H9 (cell line): ENCODE measurements at regions not wholly inside any gene's neighbourhood (a gene's known extent, or its start where the extent isn't known, plus 50 kb on each side); places are given as distances from the start of the nearest gene placed in this dataset.

Source experiments
- DNase-seq: peaks from one replicate; pipeline ENCODE4 v3.0.0-alpha.2; 2017
- H2AFZ ChIP-seq: one replicate; pipeline ENCODE4 v1.6.1; 2013; ENCODE audit warnings: mild to moderate bottlenecking, low read length, control low read depth, moderate library complexity
- H2AK5ac ChIP-seq: 2 replicates; pipeline ENCODE4 v1.6.1; 2013; ENCODE audit warnings: low read length, control low read depth, mixed read lengths; ENCODE audit not compliant: insufficient read length
- H2BK120ac ChIP-seq: one replicate; pipeline ENCODE4 v1.6.1; 2013; ENCODE audit warnings: low read depth, mild to moderate bottlenecking, low read length, control low read depth, inconsistent platforms; ENCODE audit not compliant: poor library complexity, severe bottlenecking
- H2BK12ac ChIP-seq: 2 replicates; pipeline ENCODE4 v1.6.1; 2013; ENCODE audit warnings: low read length, control low read depth, mixed read lengths, low read depth; ENCODE audit not compliant: insufficient read length
- H2BK15ac ChIP-seq: 2 replicates; pipeline ENCODE4 v1.6.1; 2013; ENCODE audit warnings: low read depth, low read length, control low read depth
- H2BK20ac ChIP-seq: one replicate; pipeline ENCODE4 v1.6.1; 2013; ENCODE audit warnings: low read depth, mild to moderate bottlenecking, low read length, control low read depth, inconsistent platforms; ENCODE audit not compliant: poor library complexity, severe bottlenecking
- H2BK5ac ChIP-seq: 2 replicates; pipeline ENCODE4 v1.6.1; 2013; ENCODE audit warnings: low read length, control low read depth, mixed read lengths; ENCODE audit not compliant: insufficient read length
- H3K14ac ChIP-seq: 2 replicates; pipeline ENCODE4 v1.6.1; 2013; ENCODE audit warnings: low read length, control low read depth; ENCODE audit not compliant: insufficient read depth
- H3K18ac ChIP-seq: 2 replicates; pipeline ENCODE4 v1.6.1; 2013; ENCODE audit warnings: low read depth, mild to moderate bottlenecking, mixed read lengths, low read length, control low read depth; ENCODE audit not compliant: insufficient read length
- H3K23ac ChIP-seq: 2 replicates; pipeline ENCODE4 v1.6.1; 2013; ENCODE audit warnings: low read length, control low read depth, mixed read lengths, low read depth; ENCODE audit not compliant: insufficient read length
- H3K23me2 ChIP-seq: 2 replicates; pipeline ENCODE4 v1.6.1; 2013; ENCODE audit warnings: low read depth, mild to moderate bottlenecking, mixed read lengths, low read length, control low read depth; ENCODE audit not compliant: insufficient read length, poor library complexity, severe bottlenecking
- H3K27ac ChIP-seq: 2 replicates; pipeline ENCODE4 v1.5.1; 2013; ENCODE audit warnings: low read length, control low read depth, mixed read lengths, low read depth; ENCODE audit not compliant: insufficient read length
- H3K27me3 ChIP-seq: 2 replicates; pipeline ENCODE4 v1.6.1; 2013; ENCODE audit warnings: low read length, control low read depth, inconsistent platforms; ENCODE audit not compliant: insufficient read depth
- H3K4ac ChIP-seq: 2 replicates; pipeline ENCODE4 v1.6.1; 2013; ENCODE audit warnings: low read depth, mild to moderate bottlenecking, control low read depth, inconsistent platforms, low read length, moderate library complexity
- H3K4me1 ChIP-seq: 2 replicates; pipeline ENCODE4 v1.6.1; 2013; ENCODE audit warnings: low read length, control low read depth, inconsistent platforms; ENCODE audit not compliant: insufficient read depth
- H3K4me2 ChIP-seq: 2 replicates; pipeline ENCODE4 v1.6.1; 2013; ENCODE audit warnings: low read length, control low read depth, mixed read lengths; ENCODE audit not compliant: insufficient read length, insufficient read depth
- H3K56ac ChIP-seq: 2 replicates; pipeline ENCODE4 v1.6.1; 2013; ENCODE audit warnings: low read depth, mild to moderate bottlenecking, mixed read lengths, low read length, control low read depth; ENCODE audit not compliant: insufficient read length
- H3K79me1 ChIP-seq: 2 replicates; pipeline ENCODE4 v1.6.1; 2013; ENCODE audit warnings: low read depth, mild to moderate bottlenecking, moderate library complexity, low read length, control low read depth, inconsistent platforms; ENCODE audit not compliant: insufficient read depth, poor library complexity, severe bottlenecking
- H3K79me2 ChIP-seq: 2 replicates; pipeline ENCODE4 v1.6.1; 2013; ENCODE audit warnings: low read length, control low read depth, inconsistent platforms; ENCODE audit not compliant: insufficient read depth
- H3K9ac ChIP-seq: 2 replicates; pipeline ENCODE4 v1.6.1; 2013; ENCODE audit warnings: low read length, control low read depth, mixed read lengths; ENCODE audit not compliant: insufficient read length; ENCODE audit errors: extremely low read depth
- H3K9me3 ChIP-seq: one replicate; pipeline ENCODE4 v1.6.1; 2013; ENCODE audit warnings: low read depth, low read length, inconsistent platforms; ENCODE audit not compliant: control insufficient read depth
- H3T11ph ChIP-seq: one replicate; pipeline ENCODE4 v1.6.1; 2013; ENCODE audit warnings: mild to moderate bottlenecking, low read length, control low read depth, inconsistent platforms
- H4K20me1 ChIP-seq: one replicate; pipeline ENCODE4 v1.6.1; 2013; ENCODE audit not compliant: control insufficient read depth, insufficient read length, insufficient read depth
- H4K5ac ChIP-seq: 2 replicates; pipeline ENCODE4 v1.6.1; 2013; ENCODE audit warnings: low read depth, mild to moderate bottlenecking, mixed read lengths, low read length, control low read depth; ENCODE audit not compliant: insufficient read length
- H4K8ac ChIP-seq: replicated peaks from 2 replicates; pipeline ENCODE4 v1.6.1; 2013; ENCODE audit warnings: low read length, control low read depth, mixed read lengths, low read depth; ENCODE audit not compliant: insufficient read length
- H4K91ac ChIP-seq: 2 replicates; pipeline ENCODE4 v1.6.1; 2013; ENCODE audit warnings: low read depth, mild to moderate bottlenecking, moderate library complexity, mixed read lengths, low read length, control low read depth; ENCODE audit not compliant: insufficient read length
- H3K27ac Mint-ChIP-seq, 3 experiments: 2 replicates in 2 of 3; 3 replicates in 1 of 3; pipeline ENCODE4 v1.8.0; 2020 to 2021; ENCODE audit warnings: mixed read lengths in 3 of 3, mild to moderate bottlenecking in 1 of 3, moderate library complexity in 1 of 3
- H3K27me3 Mint-ChIP-seq: 2 replicates; pipeline ENCODE4 v1.8.0; 2021; ENCODE audit warnings: low read depth, mild to moderate bottlenecking, moderate library complexity, mixed read lengths
- H3K36me3 Mint-ChIP-seq, 3 experiments: 2 replicates in 2 of 3; 3 replicates in 1 of 3; pipeline ENCODE4 v1.8.0; 2020 to 2021; ENCODE audit warnings: low read depth in 3 of 3, mixed read lengths in 3 of 3; ENCODE audit not compliant: insufficient read depth in 1 of 3
- H3K4me1 Mint-ChIP-seq, 2 experiments: 2 replicates each; pipeline ENCODE4 v1.8.0; 2020; ENCODE audit warnings: mixed read lengths in 2 of 2
- H3K4me3 Mint-ChIP-seq, 2 experiments: 2 replicates in 1 of 2; 3 replicates in 1 of 2; pipeline ENCODE4 v1.8.0; 2020 to 2021; ENCODE audit warnings: mild to moderate bottlenecking in 2 of 2, mixed read lengths in 2 of 2, moderate library complexity in 1 of 2
- H3K9me3 Mint-ChIP-seq, 2 experiments: 2 replicates in 1 of 2; 3 replicates in 1 of 2; pipeline ENCODE4 v1.8.0; 2020; ENCODE audit warnings: mild to moderate bottlenecking in 2 of 2, mixed read lengths in 2 of 2, moderate library complexity in 1 of 2
- WGBS: extraction: QIAGEN DNeasy Blood & Tissue Kit; methylation state at CpG from one replicate; pipeline ENCODE4 v1.1.7; 2013; ENCODE audit warnings: missing lambda C conversion rate, low lambda C conversion rate, mixed read lengths; ENCODE audit not compliant: insufficient read length; ENCODE audit errors: extremely low coverage; 5-methylcytosine and 5-hydroxymethylcytosine counted together
- TF ChIP-seq, protein P1 (sequence below): fragments of 200-600 bp; sonication (generic); conservative IDR thresholded peaks from 3 replicates; pipeline ENCODE4 v1.8.0; 2021; ENCODE audit warnings: antibody characterized with exemption, mild to moderate bottlenecking

DNA sequence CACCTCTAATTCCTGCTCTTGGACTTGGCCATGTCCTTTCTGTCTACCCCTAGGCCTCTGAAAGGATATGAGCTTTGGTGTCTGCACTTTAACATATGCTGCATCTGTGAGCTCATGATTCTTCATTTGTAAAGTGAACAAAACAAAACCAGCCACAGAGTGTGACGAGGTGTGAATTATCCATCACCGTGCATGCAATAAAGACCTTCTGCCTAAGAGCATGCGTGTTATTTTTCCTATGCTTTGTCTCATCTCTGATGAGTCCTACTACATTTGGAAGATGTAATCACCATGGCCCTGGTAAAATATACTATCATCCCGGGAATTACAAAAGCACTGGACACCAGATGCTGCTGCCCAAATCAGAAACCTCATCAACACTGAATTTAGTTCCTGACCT is 103.5 kb upstream of the KCNAB1 start:
- Histone ChIP-seq H2BK20ac (no peak overlapping the region), H3K14ac (no peak overlapping the region), H3K4me1 (no peaks in the 10 kb centered on the region), H3K9ac (no peak overlapping the region), H3K27ac (no peak overlapping the region), H3K79me2 (no peaks in the 10 kb centered on the region), H4K8ac (no peak overlapping the region), H3K56ac (no peak overlapping the region), H3T11ph (no peak overlapping the region), H2BK120ac (no peak overlapping the region), H2BK15ac (no peak overlapping the region), H3K4me2 (no peak overlapping the region), H2AK5ac (no peak overlapping the region), H4K20me1 (no peaks in the 10 kb centered on the region), H2AFZ (no peak overlapping the region), H3K27me3 (no peaks in the 10 kb centered on the region), H3K23me2 (no peaks in the 10 kb centered on the region), H4K5ac (no peak overlapping the region), H3K18ac (no peak overlapping the region), H2BK12ac (no peak overlapping the region), H3K23ac (no peak overlapping the region), H3K4ac (no peak overlapping the region), H3K79me1 (no peaks in the 10 kb centered on the region), H4K91ac (no peak overlapping the region), H2BK5ac (no peak overlapping the region), H3K9me3 (no peaks in the 10 kb centered on the region)
- no peak for DNase-seq
- Mint-ChIP-seq H3K27me3 (no peaks in the 10 kb centered on the region), H3K36me3 (no peaks in the 10 kb centered on the region), H3K4me3 (no peak overlapping the region), H3K4me1 (peaks cover 11% of the 10 kb centered on the region in 2 experiments), H3K9me3 (no peaks in the 10 kb centered on the region), H3K27ac (no peak overlapping the region)
- WGBS: no CpG with 5 or more reads among the region's 4 CpGs
- TF ChIP-seq, protein P1, sequence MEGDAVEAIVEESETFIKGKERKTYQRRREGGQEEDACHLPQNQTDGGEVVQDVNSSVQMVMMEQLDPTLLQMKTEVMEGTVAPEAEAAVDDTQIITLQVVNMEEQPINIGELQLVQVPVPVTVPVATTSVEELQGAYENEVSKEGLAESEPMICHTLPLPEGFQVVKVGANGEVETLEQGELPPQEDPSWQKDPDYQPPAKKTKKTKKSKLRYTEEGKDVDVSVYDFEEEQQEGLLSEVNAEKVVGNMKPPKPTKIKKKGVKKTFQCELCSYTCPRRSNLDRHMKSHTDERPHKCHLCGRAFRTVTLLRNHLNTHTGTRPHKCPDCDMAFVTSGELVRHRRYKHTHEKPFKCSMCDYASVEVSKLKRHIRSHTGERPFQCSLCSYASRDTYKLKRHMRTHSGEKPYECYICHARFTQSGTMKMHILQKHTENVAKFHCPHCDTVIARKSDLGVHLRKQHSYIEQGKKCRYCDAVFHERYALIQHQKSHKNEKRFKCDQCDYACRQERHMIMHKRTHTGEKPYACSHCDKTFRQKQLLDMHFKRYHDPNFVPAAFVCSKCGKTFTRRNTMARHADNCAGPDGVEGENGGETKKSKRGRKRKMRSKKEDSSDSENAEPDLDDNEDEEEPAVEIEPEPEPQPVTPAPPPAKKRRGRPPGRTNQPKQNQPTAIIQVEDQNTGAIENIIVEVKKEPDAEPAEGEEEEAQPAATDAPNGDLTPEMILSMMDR: no peak
